DMS 273 treated with DMSO at 0.1 percent for 48 hours (cell line): ENCODE measurements at regions not wholly inside any gene's neighbourhood (a gene's known extent, or its start where the extent isn't known, plus 50 kb on each side); places are given as distances from the start of the nearest gene placed in this dataset.

ENCODE experiments used
- DNase-seq: peaks from one replicate; lab custom pipeline; 2025; lab: John Stamatoyannopoulos, UW

GRCh38 chr1:56313560-56313959 is 265.8 kb downstream of the PLPP3 start:
- no peak for DNase-seq

DNA sequence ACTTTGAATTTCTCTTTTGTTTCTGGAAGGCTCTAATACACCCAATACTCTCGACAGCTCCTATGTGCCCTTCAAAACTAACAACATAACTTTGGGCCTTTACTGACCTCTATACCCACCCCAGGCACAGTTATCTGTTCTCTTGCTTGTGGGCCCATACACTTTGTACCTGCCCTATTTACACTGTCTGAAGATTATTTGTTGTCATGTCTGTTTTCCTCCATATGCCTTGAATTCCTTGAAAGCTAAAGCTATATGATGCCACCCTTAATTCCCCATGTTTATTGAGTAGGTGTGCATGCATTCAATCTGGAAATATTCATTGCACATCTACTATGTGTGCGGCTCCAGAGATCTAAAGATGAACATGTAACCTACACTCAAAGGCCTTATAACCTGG is 267.6 kb downstream of the PLPP3 start:
- DNase-seq: no peak

GRCh38 chr1:56310945-56311344 is 268.4 kb downstream of the PLPP3 start:
- DNase-seq: no peak

- DNase-seq: no peak
Measured at GRCh38 chr1:56309065-56309464, 270.3 kb downstream of the PLPP3 start.

DNA sequence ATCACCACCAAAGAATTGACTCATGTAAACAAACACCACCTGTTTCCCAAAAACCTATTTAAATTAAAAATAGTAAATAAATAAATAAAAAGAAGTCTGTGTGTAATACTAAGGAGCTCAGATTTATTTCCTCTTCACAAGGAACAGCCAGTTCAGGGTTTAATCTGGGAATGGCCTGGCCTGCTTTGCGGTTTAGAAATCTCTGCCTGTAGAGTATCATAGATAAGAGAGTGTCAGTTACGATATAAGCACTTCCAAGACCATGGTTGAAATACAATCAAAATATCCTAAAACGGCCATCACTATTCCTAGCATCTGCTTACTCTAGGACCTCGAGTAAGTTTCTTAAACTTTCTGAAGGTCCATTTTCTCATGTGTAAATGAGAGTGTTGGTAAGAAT is 274.4 kb downstream of the PLPP3 start:
- no peak for DNase-seq

GRCh38 chr1:56303805-56304204 is 275.6 kb downstream of the PLPP3 start:
- DNase-seq: no peak

DNA sequence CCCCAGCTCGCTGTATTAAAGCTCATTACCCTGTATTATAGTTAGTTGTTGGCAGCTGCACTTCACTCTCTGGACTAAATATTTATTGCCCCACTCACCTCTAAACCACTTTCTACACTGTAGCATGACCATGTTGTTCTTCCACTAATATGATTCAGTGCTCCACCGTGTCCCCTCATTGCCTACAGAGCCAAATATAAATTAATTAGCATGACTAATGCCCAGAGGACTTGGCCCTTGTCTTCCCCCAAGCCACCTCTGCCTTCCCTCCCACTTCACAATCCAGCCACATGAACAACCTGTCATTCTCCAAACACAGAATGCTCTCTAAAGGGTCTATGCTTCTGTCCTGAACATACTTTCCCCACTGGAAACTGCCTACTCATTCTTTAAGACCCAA is 276.5 kb downstream of the PLPP3 start:
- DNase-seq: no peak

DNA sequence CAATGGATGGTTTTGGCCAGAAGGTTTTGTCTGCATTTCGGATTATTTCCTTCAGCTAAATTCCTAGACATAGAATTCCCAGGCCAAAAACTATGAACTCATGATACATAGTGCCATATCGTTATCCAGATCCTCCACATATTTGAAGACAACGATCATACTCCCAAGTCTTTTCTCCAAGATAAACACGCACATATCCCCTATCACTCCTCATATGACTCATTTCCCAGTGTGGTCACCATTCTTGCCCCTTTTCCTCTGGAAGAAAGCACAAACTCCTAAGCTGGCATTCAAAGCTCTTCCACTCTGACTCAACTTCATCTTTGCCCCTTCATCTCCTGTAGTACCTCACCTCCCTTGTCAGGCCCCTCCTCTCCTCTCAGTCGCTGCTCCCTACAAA is 277.6 kb downstream of the PLPP3 start:
- no peak for DNase-seq

DNA sequence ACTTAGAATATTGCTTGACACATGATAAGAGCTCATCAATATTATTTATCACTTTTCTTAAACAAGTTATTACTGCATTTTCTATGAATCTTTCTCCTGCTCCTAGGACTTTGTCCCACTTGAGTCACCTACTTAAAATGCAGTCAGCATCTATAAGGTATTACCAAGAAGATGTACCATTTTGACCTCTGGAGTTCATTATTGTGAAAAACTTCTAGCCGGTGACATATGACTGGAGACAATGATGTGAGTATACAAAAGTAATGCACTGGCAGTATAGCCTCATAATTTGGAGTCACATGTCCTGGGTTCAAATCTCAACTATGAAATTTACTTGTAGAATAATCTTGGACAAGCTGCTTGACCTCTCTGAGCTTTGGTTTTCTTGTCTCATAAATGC is 278.5 kb downstream of the PLPP3 start:
- no peak for DNase-seq

DNA sequence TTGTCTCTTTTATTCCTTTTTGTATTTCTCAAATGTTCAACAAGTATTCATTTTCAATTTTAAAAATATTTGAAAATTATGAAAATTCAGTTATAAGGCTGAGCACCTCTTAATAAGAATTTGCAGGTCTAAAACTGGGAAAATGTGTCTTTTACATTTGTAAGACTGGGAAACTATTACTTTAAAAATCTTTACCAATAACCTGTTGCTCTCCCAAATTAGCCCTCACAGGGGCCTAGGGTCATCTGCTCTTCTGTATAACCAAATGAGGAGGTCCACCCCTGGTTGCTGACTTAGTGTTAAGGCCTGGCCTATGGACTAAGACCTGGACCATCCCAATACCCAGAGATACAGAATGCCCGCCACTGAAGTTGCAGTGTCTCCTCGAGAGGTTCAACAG is 280.5 kb downstream of the PLPP3 start:
- DNase-seq: no peak

- no peak for DNase-seq
Measured at GRCh38 chr1:56297904-56298303, 281.5 kb downstream of the PLPP3 start.

GRCh38 chr1:56297208-56297607 is 282.2 kb downstream of the PLPP3 start:
- DNase-seq: no peak

- no peak for DNase-seq
Measured at GRCh38 chr1:56295949-56296929, 283.1 kb downstream of the PLPP3 start.

GRCh38 chr1:56291374-56291919 is 287.9 kb downstream of the PLPP3 start:
- DNase-seq: no peak

- DNase-seq: no peak
Measured at GRCh38 chr1:56289260-56289659, 290.1 kb downstream of the PLPP3 start.

DNA sequence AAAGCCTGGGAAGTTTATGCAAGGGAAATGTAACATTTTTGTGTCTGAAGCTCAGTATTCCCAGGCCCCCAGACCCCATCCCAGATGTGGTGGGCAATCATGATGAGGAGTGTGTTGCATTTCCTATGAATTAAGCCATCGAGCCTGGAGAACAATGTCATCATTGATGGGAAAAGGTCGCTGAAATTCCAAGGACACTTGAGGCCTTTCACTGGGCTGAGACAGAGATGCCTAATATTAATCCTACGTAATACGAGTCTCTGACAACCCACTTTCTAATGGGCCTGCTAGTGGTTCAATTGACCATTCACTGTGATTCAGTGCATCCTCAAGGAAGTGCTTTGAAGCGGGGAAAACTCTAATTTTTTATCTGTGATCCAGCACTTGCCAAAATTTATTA is 291.6 kb downstream of the PLPP3 start:
- no peak for DNase-seq

GRCh38 chr1:56286956-56287355 is 292.4 kb downstream of the PLPP3 start:
- DNase-seq: no peak

- DNase-seq: no peak
Measured at GRCh38 chr1:56286506-56286905, 292.9 kb downstream of the PLPP3 start.

DNA sequence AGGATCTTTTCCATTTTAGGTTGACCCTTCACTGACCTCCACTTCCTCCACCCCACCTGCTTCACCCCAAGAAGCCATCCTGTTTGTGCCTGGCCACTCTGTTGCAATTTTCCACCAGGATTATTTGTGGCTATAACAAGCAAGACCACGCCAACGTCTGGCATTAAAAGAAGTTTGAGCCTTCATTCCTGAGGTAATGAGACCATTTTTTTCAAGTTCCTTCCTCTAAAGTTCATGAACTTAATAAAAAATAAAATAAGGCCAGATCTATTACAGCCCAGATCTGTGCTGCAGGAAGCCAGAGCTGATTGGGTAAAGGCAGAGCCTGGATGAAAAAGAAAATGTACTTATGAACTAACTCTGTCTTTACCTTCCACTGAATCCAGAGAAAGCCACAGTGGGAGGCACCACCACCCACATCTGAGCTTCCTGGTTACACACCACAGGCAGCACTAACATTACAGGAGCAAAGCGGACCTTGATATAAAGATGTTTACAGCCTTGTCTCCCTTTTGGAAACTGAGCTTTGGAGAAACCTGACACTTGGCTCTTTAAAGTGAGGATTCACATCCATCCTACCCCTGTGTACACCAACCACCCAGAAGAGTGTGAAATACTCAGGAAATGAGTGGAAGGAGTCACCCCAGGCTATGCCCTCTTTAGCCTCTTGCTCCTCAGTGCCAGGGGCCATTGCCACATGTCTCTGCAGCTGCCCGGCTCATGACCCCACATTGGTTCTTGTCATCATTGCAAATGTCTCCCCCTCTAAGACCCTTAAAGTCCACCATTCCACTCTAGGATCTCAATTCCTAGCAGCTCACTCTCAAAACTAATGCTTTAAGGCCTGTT is 293.6 kb downstream of the PLPP3 start:
- DNase-seq: no peak

DNA sequence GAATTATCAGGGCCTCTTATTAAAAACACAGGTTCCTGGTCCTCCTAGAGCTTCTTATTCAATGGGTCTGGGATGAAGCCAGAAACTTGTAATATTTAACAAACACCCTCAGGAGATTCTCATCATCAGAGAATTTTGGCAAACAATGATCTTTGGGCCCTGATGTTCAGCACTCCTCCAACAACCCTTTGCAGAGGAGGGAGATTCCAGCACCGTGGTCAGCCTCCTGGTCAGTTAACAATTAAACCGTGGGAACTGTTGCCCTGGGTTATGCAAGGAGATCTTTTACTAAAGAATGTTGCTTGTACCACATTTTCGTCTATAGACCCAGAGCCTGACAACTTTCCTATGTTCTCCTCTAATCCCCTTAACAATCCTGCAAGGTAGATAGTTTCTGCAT is 294.4 kb downstream of the PLPP3 start:
- DNase-seq: no peak

- DNase-seq: no peak
Measured at GRCh38 chr1:56278061-56278460, 301.3 kb downstream of the PLPP3 start.

- DNase-seq: no peak
Measured at GRCh38 chr1:56268519-56269140, 310.7 kb downstream of the PLPP3 start.
